DMS153 treated with DMSO at 0.1 percent for 48 hours (cell line): ENCODE measurements at regions not wholly inside any gene's neighbourhood (a gene's known extent, or its start where the extent isn't known, plus 50 kb on each side); places are given as distances from the start of the nearest gene placed in this dataset.

ENCODE experiments used
- DNase-seq: peaks from one replicate; lab custom pipeline; 2025; ENCODE audit not compliant: unreplicated experiment; lab: John Stamatoyannopoulos, UW

GRCh38 chr18:26794230-26795101 lies 71.0 kb downstream of the AQP4 start:
- DNase-seq, result no peak

GRCh38 chr18:26792661-26793060 lies 72.8 kb downstream of the AQP4 start:
- DNase-seq, result no peak

GRCh38 chr18:26791676-26792075 lies 73.8 kb downstream of the AQP4 start:
- no peak for DNase-seq

GRCh38 chr18:26784599-26784998 lies 80.9 kb downstream of the AQP4 start:
- no peak for DNase-seq

- no peak for DNase-seq
Observed at GRCh38 chr18:26783170-26783569, 82.3 kb downstream of the AQP4 start.

GRCh38 chr18:26780520-26781325 lies 84.8 kb downstream of the AQP4 start:
- DNase-seq, result no peak

- no peak for DNase-seq
Observed at GRCh38 chr18:26778054-26778393, 87.5 kb downstream of the AQP4 start.

GRCh38 chr18:26777351-26778053 lies 88.0 kb downstream of the AQP4 start:
- DNase-seq, result no peak

GRCh38 chr18:26772691-26773090 lies 92.8 kb downstream of the AQP4 start:
- no peak for DNase-seq

GRCh38 chr18:26771524-26771923 lies 94.0 kb downstream of the AQP4 start:
- DNase-seq, result no peak

- no peak for DNase-seq
Observed at GRCh38 chr18:26768385-26768784, 97.1 kb downstream of the AQP4 start.

GRCh38 chr18:26765498-26765897 lies 100.0 kb downstream of the AQP4 start:
- no peak for DNase-seq

- DNase-seq, result no peak
Observed at GRCh38 chr18:26764586-26764985, 100.9 kb downstream of the AQP4 start.

- DNase-seq, result no peak
Observed at GRCh38 chr18:26764177-26764576, 101.3 kb downstream of the AQP4 start.

- no peak for DNase-seq
Observed at GRCh38 chr18:26763446-26764110, 101.9 kb downstream of the AQP4 start.

GRCh38 chr18:26757263-26758019 lies 108.1 kb downstream of the AQP4 start:
- DNase-seq, result no peak

- DNase-seq, result no peak
Observed at GRCh38 chr18:26756556-26756955, 109.0 kb downstream of the AQP4 start.

- DNase-seq, result no peak
Observed at GRCh38 chr18:26746826-26747475, 118.6 kb downstream of the AQP4 start.

- no peak for DNase-seq
Observed at GRCh38 chr18:26746398-26746797, 119.1 kb downstream of the AQP4 start.
